Neural cell (in vitro differentiated cells): ENCODE measurements at regions not wholly inside any gene's neighbourhood (a gene's known extent, or its start where the extent isn't known, plus 50 kb on each side); places are given as distances from the start of the nearest gene placed in this dataset.

ENCODE experiments used
- H2AFZ ChIP-seq: fragments of 200-600, 300-800 bp; sonication (generic), shearing (Covaris generic); 2 replicates; pipeline ENCODE4 v1.6.0; 2014; ENCODE audit warnings: low read depth, mild to moderate bottlenecking, antibody characterized with exemption, low read length, moderate library complexity
- H3F3A ChIP-seq: fragments of 200-600 bp; shearing (Covaris generic); 2 replicates; pipeline ENCODE4 v1.6.1; 2016; ENCODE audit warnings: mild to moderate bottlenecking, moderate library complexity, mixed read lengths, antibody characterized with exemption, low read length; ENCODE audit not compliant: insufficient read depth, poor library complexity, severe bottlenecking
- H3K27ac ChIP-seq: fragments of 200-600, 300-800 bp; sonication (generic), shearing (Covaris generic); 2 replicates; pipeline ENCODE4 v1.5.1; 2014; ENCODE audit warnings: mild to moderate bottlenecking, low read length, moderate library complexity
- H3K27me3 ChIP-seq: fragments of 300-800, 200-600 bp; sonication (generic), shearing (Covaris generic); 2 replicates; pipeline ENCODE4 v1.6.0; 2014; ENCODE audit warnings: mild to moderate bottlenecking, low read depth, low read length, moderate library complexity; ENCODE audit not compliant: insufficient read depth
- H3K36me3 ChIP-seq: fragments of 300-800, 200-600 bp; sonication (generic), shearing (Covaris generic); 2 replicates; pipeline ENCODE4 v1.5.1; 2014; ENCODE audit warnings: mild to moderate bottlenecking, antibody characterized with exemption, low read length, moderate library complexity; ENCODE audit not compliant: insufficient read depth
- H3K4me2 ChIP-seq: fragments of 300-800, 200-600 bp; sonication (generic), shearing (Covaris generic); 2 replicates; pipeline ENCODE4 v1.6.0; 2014; ENCODE audit warnings: mild to moderate bottlenecking, low read length
- H3K4me3 ChIP-seq: fragments of 300-800, 200-600 bp; sonication (generic), shearing (Covaris generic); 2 replicates; pipeline ENCODE4 v1.5.1; 2014; ENCODE audit warnings: mild to moderate bottlenecking, low read length, moderate library complexity
- H3K79me2 ChIP-seq: fragments of 200-600 bp; shearing (Covaris generic); replicated peaks from 2 replicates; pipeline ENCODE4 v1.6.0; 2014; ENCODE audit warnings: mild to moderate bottlenecking, low read length, moderate library complexity; ENCODE audit not compliant: insufficient read depth
- H3K9ac ChIP-seq: fragments of 300-800, 200-600 bp; sonication (generic), shearing (Covaris generic); 2 replicates; pipeline ENCODE4 v1.6.1; 2016; ENCODE audit warnings: mild to moderate bottlenecking, low read length, mixed read lengths
- H3K9me2 ChIP-seq: fragments of 200-600 bp; shearing (Covaris generic); 2 replicates; pipeline ENCODE4 v1.6.1; 2016; ENCODE audit warnings: mild to moderate bottlenecking, low read length, mixed read lengths; ENCODE audit not compliant: insufficient read depth
- H3K9me3 ChIP-seq: fragments of 200-600, 300-800 bp; sonication (generic), shearing (Covaris generic); 2 replicates; pipeline ENCODE4 v1.6.1; 2016; ENCODE audit warnings: mild to moderate bottlenecking, mixed run types, low read length, moderate library complexity, mixed read lengths
- H4K20me1 ChIP-seq: fragments of 200-600 bp; shearing (Covaris generic); 2 replicates; pipeline ENCODE4 v1.6.1; 2016; ENCODE audit warnings: mild to moderate bottlenecking, mixed run types; ENCODE audit not compliant: insufficient read depth
- CTCF ChIP-seq: fragments of 450-650 bp; IDR thresholded peaks from 2 replicates; pipeline ENCODE4 v1.5.1; 2014; ENCODE audit warnings: antibody characterized with exemption, mild to moderate bottlenecking, moderate library complexity; ENCODE audit not compliant: poor library complexity, severe bottlenecking
- EP300 ChIP-seq: fragments of 450-650 bp; conservative IDR thresholded peaks from 2 replicates; pipeline ENCODE4 v1.6.1; 2014; ENCODE audit warnings: antibody characterized with exemption, mild to moderate bottlenecking, moderate library complexity; ENCODE audit not compliant: poor library complexity, severe bottlenecking
- EZH2 ChIP-seq: fragments of 200-600, 300-800 bp; shearing (Covaris generic), sonication (generic); IDR thresholded peaks from 2 replicates; pipeline ENCODE4 v1.6.1; 2014; ENCODE audit warnings: antibody characterized with exemption, low read length, borderline replicate concordance, mild to moderate bottlenecking; ENCODE audit not compliant: insufficient read depth, poor library complexity, severe bottlenecking
- MXI1 ChIP-seq: fragments of 450-650 bp; conservative IDR thresholded peaks from 2 replicates; pipeline ENCODE4 v1.6.1; 2014; ENCODE audit warnings: antibody characterized with exemption, mild to moderate bottlenecking; ENCODE audit not compliant: poor library complexity, severe bottlenecking
- POLR2AphosphoS5 ChIP-seq: IDR thresholded peaks from 2 replicates; pipeline ENCODE4 v1.6.1; 2012
- RAD21 ChIP-seq: fragments of 450-650 bp; conservative IDR thresholded peaks from 2 replicates; pipeline ENCODE4 v1.6.1; 2014; ENCODE audit warnings: antibody characterized with exemption, mild to moderate bottlenecking, moderate library complexity
- REST ChIP-seq: IDR thresholded peaks from 2 replicates; pipeline ENCODE4 v1.6.1; 2012; ENCODE audit warnings: borderline replicate concordance
- SMC3 ChIP-seq: fragments of 450-650 bp; conservative IDR thresholded peaks from 2 replicates; pipeline ENCODE4 v1.6.1; 2014; ENCODE audit warnings: antibody characterized with exemption, mild to moderate bottlenecking, moderate library complexity; ENCODE audit not compliant: poor library complexity
- TAF1 ChIP-seq: IDR thresholded peaks from 2 replicates; pipeline ENCODE4 v1.6.1; 2012; ENCODE audit warnings: low read depth

- Histone ChIP-seq H3K9ac (no peak overlapping the region), H4K20me1 (no peaks in the 10 kb centered on the region), H3K27ac (no peak overlapping the region), H3K36me3 (no peaks in the 10 kb centered on the region), H3K27me3 (no peaks in the 10 kb centered on the region), H3K4me2 (no peak overlapping the region), H3K79me2 (no peaks in the 10 kb centered on the region), H3K9me3 (no peaks in the 10 kb centered on the region), H2AFZ (no peak overlapping the region), H3K9me2 (no peaks in the 10 kb centered on the region), H3F3A (no peaks in the 10 kb centered on the region), H3K4me3 (no peak overlapping the region)
- no peak for TF ChIP-seq EZH2
- no peak for TF ChIP-seq EP300
- no peak for TF ChIP-seq SMC3
- no peak for TF ChIP-seq REST
- TF ChIP-seq CTCF, result no peak
- no peak for TF ChIP-seq RAD21
- TF ChIP-seq MXI1, result no peak
- TF ChIP-seq TAF1, result no peak
- TF ChIP-seq POLR2AphosphoS5, result no peak
Observed at GRCh38 chr20:22524393-22525015, 59.9 kb downstream of the FOXA2 start.

GRCh38 chr20:22523499-22524392 lies 60.6 kb downstream of the FOXA2 start:
- Histone ChIP-seq H3K4me3 (no peak overlapping the region), H3K27ac (no peak overlapping the region), H3K36me3 (no peaks in the 10 kb centered on the region), H3K79me2 (no peaks in the 10 kb centered on the region), H2AFZ (no peak overlapping the region), H4K20me1 (no peaks in the 10 kb centered on the region), H3K27me3 (no peaks in the 10 kb centered on the region), H3K9me3 (no peaks in the 10 kb centered on the region), H3K4me2 (no peak overlapping the region), H3F3A (no peaks in the 10 kb centered on the region), H3K9me2 (no peaks in the 10 kb centered on the region), H3K9ac (no peak overlapping the region)
- TF ChIP-seq SMC3 (no peak), RAD21 (no peak), CTCF (no peak), EP300 (no peak), POLR2AphosphoS5 (no peak), EZH2 (no peak), TAF1 (no peak), MXI1 (no peak), REST (no peak)
